ENCODE measurements at regions not wholly inside any gene's neighbourhood (a gene's known extent, or its start where the extent isn't known, plus 50 kb on each side); places are given as distances from the start of the nearest gene placed in this dataset.

GRCh38 chr3:180341516-180341915 is 260.4 kb upstream of the TTC14 start:
- no peak for FAIRE-seq
- TF ChIP-seq ZNF23 (CRISPR knock-in tag; IDR thresholded peaks at IDR 0.05): no peak
- no peak for TF ChIP-seq MAFG (tag; conservative IDR thresholded peaks at IDR 0.05)
- no peak for TF ChIP-seq CCNT2 (IDR thresholded peaks at IDR 0.05; ENCODE audit: borderline replicate concordance, extremely low read depth, insufficient read length, low read depth, low read length)
- no peak for TF ChIP-seq ZNF347 (CRISPR knock-in tag; IDR thresholded peaks at IDR 0.05; ENCODE audit: low read depth)
- no peak for TF ChIP-seq GTF2F1 (IDR thresholded peaks at IDR 0.05; ENCODE audit: low read depth, low read length)
- TF ChIP-seq, protein P1, sequence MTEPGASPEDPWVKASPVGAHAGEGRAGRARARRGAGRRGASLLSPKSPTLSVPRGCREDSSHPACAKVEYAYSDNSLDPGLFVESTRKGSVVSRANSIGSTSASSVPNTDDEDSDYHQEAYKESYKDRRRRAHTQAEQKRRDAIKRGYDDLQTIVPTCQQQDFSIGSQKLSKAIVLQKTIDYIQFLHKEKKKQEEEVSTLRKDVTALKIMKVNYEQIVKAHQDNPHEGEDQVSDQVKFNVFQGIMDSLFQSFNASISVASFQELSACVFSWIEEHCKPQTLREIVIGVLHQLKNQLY (CRISPR knock-in tag; conservative IDR thresholded peaks at IDR 0.05): no peak
- TF ChIP-seq, protein P2, sequence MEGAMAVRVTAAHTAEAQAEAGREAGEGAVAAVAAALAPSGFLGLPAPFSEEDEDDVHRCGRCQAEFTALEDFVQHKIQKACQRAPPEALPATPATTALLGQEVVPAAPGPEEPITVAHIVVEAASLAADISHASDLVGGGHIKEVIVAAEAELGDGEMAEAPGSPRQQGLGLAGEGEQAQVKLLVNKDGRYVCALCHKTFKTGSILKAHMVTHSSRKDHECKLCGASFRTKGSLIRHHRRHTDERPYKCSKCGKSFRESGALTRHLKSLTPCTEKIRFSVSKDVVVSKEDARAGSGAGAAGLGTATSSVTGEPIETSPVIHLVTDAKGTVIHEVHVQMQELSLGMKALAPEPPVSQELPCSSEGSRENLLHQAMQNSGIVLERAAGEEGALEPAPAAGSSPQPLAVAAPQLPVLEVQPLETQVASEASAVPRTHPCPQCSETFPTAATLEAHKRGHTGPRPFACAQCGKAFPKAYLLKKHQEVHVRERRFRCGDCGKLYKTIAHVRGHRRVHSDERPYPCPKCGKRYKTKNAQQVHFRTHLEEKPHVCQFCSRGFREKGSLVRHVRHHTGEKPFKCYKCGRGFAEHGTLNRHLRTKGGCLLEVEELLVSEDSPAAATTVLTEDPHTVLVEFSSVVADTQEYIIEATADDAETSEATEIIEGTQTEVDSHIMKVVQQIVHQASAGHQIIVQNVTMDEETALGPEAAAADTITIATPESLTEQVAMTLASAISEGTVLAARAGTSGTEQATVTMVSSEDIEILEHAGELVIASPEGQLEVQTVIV (CRISPR knock-in tag; IDR thresholded peaks at IDR 0.05; ENCODE audit: borderline replicate concordance): no peak
- TF ChIP-seq HNRNPLL (IDR thresholded peaks at IDR 0.05; ENCODE audit: low read depth, low read length, poor library complexity, severe bottlenecking): no peak
- no peak for TF ChIP-seq FOXP1 (CRISPR knock-in tag; IDR thresholded peaks at IDR 0.05)
- TF ChIP-seq, protein P3, sequence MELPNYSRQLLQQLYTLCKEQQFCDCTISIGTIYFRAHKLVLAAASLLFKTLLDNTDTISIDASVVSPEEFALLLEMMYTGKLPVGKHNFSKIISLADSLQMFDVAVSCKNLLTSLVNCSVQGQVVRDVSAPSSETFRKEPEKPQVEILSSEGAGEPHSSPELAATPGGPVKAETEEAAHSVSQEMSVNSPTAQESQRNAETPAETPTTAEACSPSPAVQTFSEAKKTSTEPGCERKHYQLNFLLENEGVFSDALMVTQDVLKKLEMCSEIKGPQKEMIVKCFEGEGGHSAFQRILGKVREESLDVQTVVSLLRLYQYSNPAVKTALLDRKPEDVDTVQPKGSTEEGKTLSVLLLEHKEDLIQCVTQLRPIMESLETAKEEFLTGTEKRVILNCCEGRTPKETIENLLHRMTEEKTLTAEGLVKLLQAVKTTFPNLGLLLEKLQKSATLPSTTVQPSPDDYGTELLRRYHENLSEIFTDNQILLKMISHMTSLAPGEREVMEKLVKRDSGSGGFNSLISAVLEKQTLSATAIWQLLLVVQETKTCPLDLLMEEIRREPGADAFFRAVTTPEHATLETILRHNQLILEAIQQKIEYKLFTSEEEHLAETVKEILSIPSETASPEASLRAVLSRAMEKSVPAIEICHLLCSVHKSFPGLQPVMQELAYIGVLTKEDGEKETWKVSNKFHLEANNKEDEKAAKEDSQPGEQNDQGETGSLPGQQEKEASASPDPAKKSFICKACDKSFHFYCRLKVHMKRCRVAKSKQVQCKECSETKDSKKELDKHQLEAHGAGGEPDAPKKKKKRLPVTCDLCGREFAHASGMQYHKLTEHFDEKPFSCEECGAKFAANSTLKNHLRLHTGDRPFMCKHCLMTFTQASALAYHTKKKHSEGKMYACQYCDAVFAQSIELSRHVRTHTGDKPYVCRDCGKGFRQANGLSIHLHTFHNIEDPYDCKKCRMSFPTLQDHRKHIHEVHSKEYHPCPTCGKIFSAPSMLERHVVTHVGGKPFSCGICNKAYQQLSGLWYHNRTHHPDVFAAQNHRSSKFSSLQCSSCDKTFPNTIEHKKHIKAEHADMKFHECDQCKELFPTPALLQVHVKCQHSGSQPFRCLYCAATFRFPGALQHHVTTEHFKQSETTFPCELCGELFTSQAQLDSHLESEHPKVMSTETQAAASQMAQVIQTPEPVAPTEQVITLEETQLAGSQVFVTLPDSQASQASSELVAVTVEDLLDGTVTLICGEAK (IDR thresholded peaks at IDR 0.05): no peak
- TF ChIP-seq, protein P3 (CRISPR knock-in tag; IDR thresholded peaks at IDR 0.05): no peak

More at GRCh38 chr3:180341516-180341915, 260.4 kb upstream of the TTC14 start:
- 3% methylated on average over 2 of the region's 3 CpGs for WGBS (ENCODE audit: insufficient coverage, low coverage, missing lambda C conversion rate)
- H3K4me3 ChIP-seq: no peak overlapping the region
- POLR2A ChIA-PET: no interaction called here
- H3K4me1 ChIP-seq (replicated peaks in 1 of 2; ENCODE audit: control insufficient read depth in 2 of 2, insufficient read depth in 2 of 2, low read length in 2 of 2): no peaks in the 10 kb centered on the region
- H3K27me3 ChIP-seq (ENCODE audit: control insufficient read depth in 2 of 2, insufficient read depth in 2 of 2, low read length in 2 of 2): no peaks in the 10 kb centered on the region
- H4K20me1 ChIP-seq (replicated peaks; ENCODE audit: control insufficient read depth, insufficient read depth, low read length): no peaks in the 10 kb centered on the region
- no peaks in the 10 kb centered on the region; the same call in 1 of the 2 replicates for H3K9me3 ChIP-seq (replicated peaks; ENCODE audit: control insufficient read depth, insufficient read depth, low read depth, low read length)
- in situ Hi-C loops (cut with MboI) (no loop called here), intact Hi-C loops (cut with micrococcal nuclease) (no loop called here)
- no peaks in the 10 kb centered on the region for H3K9me1 ChIP-seq (ENCODE audit: control insufficient read depth, insufficient read depth, low read length)
- CTCF ChIA-PET (ENCODE audit: low intra/inter-chr PET ratio): interaction anchor here (0.6 kb wide), 1 partner anchor 1878 kb away, joined by 3 read pairs; no protein-coding TSS in a partner anchor
- H2AFZ ChIP-seq (ENCODE audit: low read depth, low read length): no peak overlapping the region
- H3K79me2 ChIP-seq (ENCODE audit: control insufficient read depth, insufficient read depth, low read length): no peaks in the 10 kb centered on the region
- no peak for ATAC-seq
- H3K36me3 ChIP-seq (ENCODE audit: control insufficient read depth, insufficient read depth, low read length): no peaks in the 10 kb centered on the region
- DNase-seq (ENCODE audit: extremely low read depth in 1 of 4, low spot score in 3 of 4): no peak
- no peak overlapping the region for H3K27ac ChIP-seq (ENCODE audit: extremely low read depth, low read depth, low read length)
- no peak overlapping the region for H3K9ac ChIP-seq (ENCODE audit: insufficient read depth in 1 of 2, low read depth in 2 of 2, low read length in 2 of 2)
- BruUV-seq (replicated peaks): no TSS peak
- H3K4me2 ChIP-seq (ENCODE audit: insufficient read depth, low read length): no peak overlapping the region
